Keratinocyte (primary cell): ENCODE measurements at regions not wholly inside any gene's neighbourhood (a gene's known extent, or its start where the extent isn't known, plus 50 kb on each side); places are given as distances from the start of the nearest gene placed in this dataset.

Experiments used
- DNase-seq: peaks from one replicate; pipeline ENCODE4 v3.0.0-alpha.2; 2011; ENCODE audit warnings: low read depth, missing footprints, low spot score
- FAIRE-seq: peaks from 2 replicates; lab custom pipeline; 2011; peaks lifted over from hg19 to GRCh38; lab: Jason Lieb, UNC
- H2AFZ ChIP-seq: 2 replicates; pipeline ENCODE4 v1.6.0; 2012; ENCODE audit warnings: low read length, control low read depth, inconsistent platforms; ENCODE audit not compliant: control insufficient read depth
- H3K27ac ChIP-seq: 2 replicates; pipeline ENCODE4 v1.5.1; 2011; ENCODE audit warnings: low read length; ENCODE audit not compliant: control insufficient read depth, insufficient read depth
- H3K27me3 ChIP-seq: 3 replicates; pipeline ENCODE4 v1.6.0; 2011; ENCODE audit warnings: low read length; ENCODE audit not compliant: control insufficient read depth, insufficient read depth; ENCODE audit errors: extremely low read depth
- H3K36me3 ChIP-seq, 2 experiments: 2 replicates in 1 of 2; 3 replicates in 1 of 2; pipeline ENCODE4 v1.5.1; 2011; ENCODE audit warnings: low read length in 2 of 2, mild to moderate bottlenecking in 1 of 2; ENCODE audit not compliant: control insufficient read depth in 2 of 2, insufficient read depth in 2 of 2; ENCODE audit errors: extremely low read depth in 1 of 2
- H3K4me1 ChIP-seq: 3 replicates; pipeline ENCODE4 v1.5.1; 2011; ENCODE audit warnings: low read length; ENCODE audit not compliant: control insufficient read depth, insufficient read depth; ENCODE audit errors: extremely low read depth
- H3K4me2 ChIP-seq: 3 replicates; pipeline ENCODE4 v1.6.0; 2011; ENCODE audit warnings: low read depth, low read length; ENCODE audit not compliant: control insufficient read depth, insufficient read depth; ENCODE audit errors: extremely low read depth
- H3K4me3 ChIP-seq, 3 experiments: fragments of 200-600 bp in 1 of 3; sonication (generic) in 1 of 3; 2 replicates in 2 of 3; 3 replicates in 1 of 3; pipeline ENCODE4 v1.5.1; 2011 to 2016; ENCODE audit warnings: low read length in 3 of 3, mild to moderate bottlenecking in 3 of 3, control low read depth in 2 of 3, inconsistent platforms in 1 of 3, low read depth in 1 of 3, mixed read lengths in 1 of 3, mixed run types in 1 of 3, moderate library complexity in 1 of 3; ENCODE audit not compliant: control insufficient read depth in 2 of 3, insufficient read depth in 2 of 3; ENCODE audit errors: extremely low read depth in 1 of 3
- H3K79me2 ChIP-seq: 2 replicates; pipeline ENCODE4 v1.6.0; 2012; ENCODE audit warnings: low read length; ENCODE audit not compliant: control insufficient read depth, insufficient read depth
- H3K9ac ChIP-seq: 3 replicates; pipeline ENCODE4 v1.6.0; 2011; ENCODE audit warnings: low read length; ENCODE audit not compliant: control insufficient read depth, insufficient read depth; ENCODE audit errors: extremely low read depth
- H3K9me1 ChIP-seq: 3 replicates; pipeline ENCODE4 v1.6.0; 2011; ENCODE audit warnings: low read length; ENCODE audit not compliant: control insufficient read depth, insufficient read depth; ENCODE audit errors: extremely low read depth
- H3K9me3 ChIP-seq: 2 replicates; pipeline ENCODE4 v1.5.1; 2012; ENCODE audit warnings: low read depth, low read length; ENCODE audit not compliant: control insufficient read depth
- H4K20me1 ChIP-seq: 3 replicates; pipeline ENCODE4 v1.6.0; 2011; ENCODE audit warnings: low read length; ENCODE audit not compliant: control insufficient read depth, insufficient read depth; ENCODE audit errors: extremely low read depth
- CTCF ChIP-seq, 3 experiments: IDR thresholded peaks in 1 of 3; conservative IDR thresholded peaks in 1 of 3; optimal IDR thresholded peaks in 1 of 3; 2 replicates in 2 of 3; 3 replicates in 1 of 3; pipeline versions ENCODE3 to v1.5.1; 2011; ENCODE audit warnings: low read length in 3 of 3, mild to moderate bottlenecking in 3 of 3, moderate library complexity in 2 of 3, control low read depth in 1 of 3, inconsistent platforms in 1 of 3; ENCODE audit not compliant: insufficient read depth in 2 of 3; ENCODE audit errors: extremely low read depth in 1 of 3
- EZH2 ChIP-seq: IDR thresholded peaks from one replicate; pipeline ENCODE4 v1.6.1; 2012; ENCODE audit warnings: inconsistent platforms, mild to moderate bottlenecking, low read length, moderate library complexity
- dilution Hi-C: fragments of 300-500 bp; cut with MboI; formaldehyde crosslinking; loops from one replicate; pipeline ENCODE4 v1.7.0; 2020; ENCODE audit warnings: low sequenced_read_pairs; ENCODE audit not compliant: extremely low pct_ligation_motif_present

GRCh38 chr18:40453903-40454302, 1501.1 kb upstream of the PIK3C3 start:
- H3K9ac ChIP-seq = no peak overlapping the region
- no peaks in the 10 kb centered on the region for H3K9me3 ChIP-seq
- no peak overlapping the region for H3K4me2 ChIP-seq
- dilution Hi-C loops = no loop called here
- no peak for FAIRE-seq
- no peaks in the 10 kb centered on the region for H3K36me3 ChIP-seq
- H3K27me3 ChIP-seq = no peaks in the 10 kb centered on the region
- H3K79me2 ChIP-seq = no peaks in the 10 kb centered on the region
- TF ChIP-seq CTCF (optimal IDR thresholded peaks at IDR 0.05 in 1 of 3, IDR thresholded peaks at IDR 0.05 in 1 of 3, conservative IDR thresholded peaks at IDR 0.05 in 1 of 3; ENCODE audit: extremely low read depth in 1 of 3, insufficient read depth in 2 of 3, low read length in 3 of 3) = no peak
- TF ChIP-seq EZH2 = no peak
- no peaks in the 10 kb centered on the region for H3K9me1 ChIP-seq
- no peak for DNase-seq
- no peak overlapping the region for H3K27ac ChIP-seq
- H3K4me3 ChIP-seq = no peak overlapping the region
- no peaks in the 10 kb centered on the region for H3K4me1 ChIP-seq
- no peaks in the 10 kb centered on the region for H4K20me1 ChIP-seq
- H2AFZ ChIP-seq = no peak overlapping the region

GRCh38 chr18:40452599-40452998, 1502.4 kb upstream of the PIK3C3 start:
- dilution Hi-C loops = no loop called here
- Histone ChIP-seq H3K9me1 (no peaks in the 10 kb centered on the region), H3K27me3 (no peaks in the 10 kb centered on the region), H3K4me3 (no peak overlapping the region), H3K36me3 (no peaks in the 10 kb centered on the region), H3K4me2 (no peak overlapping the region), H2AFZ (no peak overlapping the region), H3K9ac (no peak overlapping the region), H3K79me2 (no peaks in the 10 kb centered on the region), H4K20me1 (no peaks in the 10 kb centered on the region), H3K9me3 (no peaks in the 10 kb centered on the region), H3K27ac (no peak overlapping the region), H3K4me1 (no peaks in the 10 kb centered on the region)
- FAIRE-seq (no peak), DNase-seq (no peak)
- TF ChIP-seq CTCF (optimal IDR thresholded peaks at IDR 0.05 in 1 of 3, IDR thresholded peaks at IDR 0.05 in 1 of 3, conservative IDR thresholded peaks at IDR 0.05 in 1 of 3; ENCODE audit: extremely low read depth in 1 of 3, insufficient read depth in 2 of 3, low read length in 3 of 3) (no peak), EZH2 (no peak)
